DMS 273 (cell line): ENCODE measurements at regions not wholly inside any gene's neighbourhood (a gene's known extent, or its start where the extent isn't known, plus 50 kb on each side); places are given as distances from the start of the nearest gene placed in this dataset.
A peak's percentile ranks its signal among the peaks of the same experiment; 100 is the strongest.

Source experiments
- DNase-seq: peaks from one replicate; lab custom pipeline; 2025; ENCODE audit not compliant: unreplicated experiment; lab: John Stamatoyannopoulos, UW

- peak; percentile 1 for DNase-seq
Measured at GRCh38 chr13:105817498-105817897, 718.0 kb downstream of the EFNB2 start.

GRCh38 chr13:105816994-105817393 is 718.5 kb downstream of the EFNB2 start:
- DNase-seq: no peak

GRCh38 chr13:105814902-105815250 is 720.6 kb downstream of the EFNB2 start:
- no peak for DNase-seq

GRCh38 chr13:105814219-105814901 is 721.1 kb downstream of the EFNB2 start:
- peak; percentile 32 for DNase-seq

GRCh38 chr13:105806628-105806920 is 728.9 kb downstream of the EFNB2 start:
- DNase-seq: no peak

- DNase-seq: no peak
Measured at GRCh38 chr13:105805892-105806627, 729.4 kb downstream of the EFNB2 start.

GRCh38 chr13:105804561-105805190 is 730.8 kb downstream of the EFNB2 start:
- no peak for DNase-seq

GRCh38 chr13:105799155-105799554 is 736.3 kb downstream of the EFNB2 start:
- no peak for DNase-seq

GRCh38 chr13:105798541-105798940 is 736.9 kb downstream of the EFNB2 start:
- DNase-seq: peak; percentile 79

GRCh38 chr13:105796081-105796480 is 739.4 kb downstream of the EFNB2 start:
- no peak for DNase-seq

GRCh38 chr13:105790923-105791322 is 744.5 kb downstream of the EFNB2 start:
- no peak for DNase-seq

GRCh38 chr13:105788530-105788929 is 746.9 kb downstream of the EFNB2 start:
- no peak for DNase-seq

- no peak for DNase-seq
Measured at GRCh38 chr13:105787632-105788031, 747.8 kb downstream of the EFNB2 start.

GRCh38 chr13:105785436-105785835 is 750.0 kb downstream of the EFNB2 start:
- no peak for DNase-seq

- DNase-seq: no peak
Measured at GRCh38 chr13:105783261-105783660, 752.2 kb downstream of the EFNB2 start.

- no peak for DNase-seq
Measured at GRCh38 chr13:105778196-105778595, 757.3 kb downstream of the EFNB2 start.

- DNase-seq: no peak
Measured at GRCh38 chr13:105774739-105775460, 760.6 kb downstream of the EFNB2 start.

- DNase-seq: peak; percentile 10
Measured at GRCh38 chr13:105773863-105774538, 761.5 kb downstream of the EFNB2 start.

GRCh38 chr13:105773241-105773640 is 762.2 kb downstream of the EFNB2 start:
- DNase-seq: no peak

GRCh38 chr13:105764486-105764885 is 771.0 kb downstream of the EFNB2 start:
- no peak for DNase-seq

- DNase-seq: no peak
Measured at GRCh38 chr13:105763851-105764250, 771.6 kb downstream of the EFNB2 start.
